ENCODE measurements at regions not wholly inside any gene's neighbourhood (a gene's known extent, or its start where the extent isn't known, plus 50 kb on each side); places are given as distances from the start of the nearest gene placed in this dataset.

DNA sequence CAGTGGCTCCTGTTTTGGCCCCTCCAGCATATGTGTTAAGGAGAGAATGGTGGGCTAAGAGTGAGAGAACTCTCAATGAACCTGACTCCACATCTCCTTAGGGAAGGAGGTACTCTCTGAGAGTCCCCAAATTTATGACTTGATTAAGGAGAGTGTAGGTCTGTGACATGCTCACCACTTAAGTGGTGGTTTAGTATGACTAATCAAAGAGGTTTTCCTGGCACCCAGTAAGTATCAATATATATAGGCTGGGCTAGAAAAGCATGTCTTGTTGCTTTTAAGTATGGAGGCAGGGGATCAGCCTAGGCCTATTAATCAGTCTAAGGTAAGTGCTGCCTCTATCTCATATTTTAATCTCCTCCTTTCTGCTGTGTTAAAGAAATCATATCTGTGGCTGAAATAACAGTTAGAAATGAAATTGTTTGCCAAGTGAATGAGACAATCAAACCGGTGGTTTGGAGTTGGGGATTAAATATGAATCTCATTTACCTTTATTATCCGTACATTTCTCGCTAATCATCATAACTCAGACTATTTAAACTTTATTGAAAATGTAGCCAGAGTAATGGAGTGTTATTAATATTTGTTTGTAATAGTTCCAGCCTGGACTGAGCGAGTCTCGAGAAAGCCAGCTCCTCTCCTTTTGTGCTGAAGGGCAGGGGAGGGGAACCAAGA lies 107.7 kb upstream of the MEIS1 start:
- no peaks in the 10 kb centered on the region for H3K36me3 Mint-ChIP-seq (ENCODE audit: low read depth)
- H3K27ac Mint-ChIP-seq = no peak overlapping the region
- no peaks in the 10 kb centered on the region for H3K9me3 Mint-ChIP-seq
- H3K4me3 Mint-ChIP-seq = no peak overlapping the region
- no peak for DNase-seq (ENCODE audit: low spot score)
- no peaks in the 10 kb centered on the region for H3K27me3 Mint-ChIP-seq (ENCODE audit: low read depth)
- H3K4me1 Mint-ChIP-seq (ENCODE audit: low read depth) = no peaks in the 10 kb centered on the region

DNA sequence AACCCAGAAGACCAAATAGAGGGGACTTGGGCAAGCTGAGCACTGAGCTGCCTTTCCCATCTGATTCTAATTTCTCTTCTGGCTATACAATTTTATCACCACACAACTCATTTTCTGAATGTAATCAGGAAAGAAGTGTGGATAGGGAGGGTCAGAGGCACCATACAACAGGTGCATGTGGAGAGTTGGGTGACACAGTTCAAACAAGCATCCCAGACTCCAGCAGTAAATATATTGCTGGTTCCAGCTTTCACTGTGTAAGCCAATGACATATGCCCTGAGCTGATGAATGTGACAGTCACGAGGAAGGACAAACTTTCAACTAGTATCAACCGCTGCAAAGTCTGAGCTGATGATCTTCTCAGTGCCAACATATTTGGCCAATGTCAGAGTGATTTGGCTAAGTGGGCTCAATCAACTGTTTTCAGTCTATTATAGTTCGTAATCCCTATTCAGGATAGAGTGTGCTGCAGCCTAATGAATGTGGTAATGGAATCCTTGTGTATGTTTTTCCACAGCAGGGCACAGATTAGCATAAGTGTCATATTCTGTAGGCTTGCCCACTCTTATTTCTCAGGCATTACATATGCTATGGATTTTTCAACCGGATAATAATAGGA lies 109.9 kb upstream of the MEIS1 start:
- Mint-ChIP-seq H3K4me1 (ENCODE audit: low read depth) (no peaks in the 10 kb centered on the region), H3K27me3 (ENCODE audit: low read depth) (no peaks in the 10 kb centered on the region), H3K27ac (no peak overlapping the region), H3K4me3 (no peak overlapping the region), H3K9me3 (no peaks in the 10 kb centered on the region), H3K36me3 (ENCODE audit: low read depth) (no peaks in the 10 kb centered on the region)
- no peak for DNase-seq (ENCODE audit: low spot score)

GRCh38 chr2:66324356-66324755 lies 110.6 kb upstream of the MEIS1 start:
- no peaks in the 10 kb centered on the region for H3K27me3 Mint-ChIP-seq (ENCODE audit: low read depth)
- H3K9me3 Mint-ChIP-seq = no peaks in the 10 kb centered on the region
- no peak overlapping the region for H3K4me3 Mint-ChIP-seq
- no peak overlapping the region for H3K27ac Mint-ChIP-seq
- H3K4me1 Mint-ChIP-seq (ENCODE audit: low read depth) = no peaks in the 10 kb centered on the region
- no peak for DNase-seq (ENCODE audit: low spot score)
- H3K36me3 Mint-ChIP-seq (ENCODE audit: low read depth) = no peaks in the 10 kb centered on the region

GRCh38 chr2:66323406-66323805 lies 111.5 kb upstream of the MEIS1 start:
- H3K4me1 Mint-ChIP-seq (ENCODE audit: low read depth) = no peaks in the 10 kb centered on the region
- H3K4me3 Mint-ChIP-seq = no peak overlapping the region
- no peak overlapping the region for H3K27ac Mint-ChIP-seq
- DNase-seq (ENCODE audit: low spot score) = no peak
- H3K9me3 Mint-ChIP-seq = no peaks in the 10 kb centered on the region
- no peaks in the 10 kb centered on the region for H3K27me3 Mint-ChIP-seq (ENCODE audit: low read depth)
- H3K36me3 Mint-ChIP-seq (ENCODE audit: low read depth) = no peaks in the 10 kb centered on the region

- Mint-ChIP-seq H3K36me3 (ENCODE audit: low read depth) (no peaks in the 10 kb centered on the region), H3K9me3 (no peaks in the 10 kb centered on the region), H3K27me3 (ENCODE audit: low read depth) (no peaks in the 10 kb centered on the region), H3K4me3 (no peak overlapping the region), H3K27ac (no peak overlapping the region), H3K4me1 (ENCODE audit: low read depth) (no peaks in the 10 kb centered on the region)
- DNase-seq (ENCODE audit: low spot score) = no peak
Observed at GRCh38 chr2:66322506-66323260, 112.2 kb upstream of the MEIS1 start.

DNA sequence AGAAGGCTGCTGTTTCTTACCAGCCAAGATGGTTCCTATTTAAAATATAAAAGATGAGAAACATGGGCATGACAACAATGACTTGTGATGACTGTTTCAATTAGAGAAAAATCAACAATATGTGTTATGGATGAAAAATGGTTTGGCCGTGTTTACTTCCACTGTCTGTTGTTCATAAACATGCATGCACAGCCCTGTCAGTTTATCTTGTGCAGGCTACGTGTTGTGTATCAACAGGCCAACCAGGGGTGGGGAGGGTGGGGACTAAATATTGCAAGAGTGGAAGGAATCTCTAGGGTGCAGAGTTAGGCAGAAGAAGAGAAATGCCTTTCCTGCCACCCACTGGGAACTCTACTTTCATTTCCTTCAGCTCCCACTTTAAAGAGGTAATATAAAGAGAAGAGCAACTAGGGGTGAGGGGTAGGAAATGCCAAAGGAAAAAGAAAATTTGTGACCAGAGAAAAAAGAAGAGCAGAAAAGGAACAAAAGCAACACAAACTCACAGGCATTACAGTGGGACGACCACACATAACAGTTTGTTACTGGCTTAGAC lies 116.8 kb upstream of the MEIS1 start:
- Mint-ChIP-seq H3K27ac (no peak overlapping the region), H3K4me3 (no peak overlapping the region), H3K9me3 (no peaks in the 10 kb centered on the region), H3K36me3 (ENCODE audit: low read depth) (no peaks in the 10 kb centered on the region), H3K27me3 (ENCODE audit: low read depth) (no peaks in the 10 kb centered on the region), H3K4me1 (ENCODE audit: low read depth) (no peaks in the 10 kb centered on the region)
- no peak for DNase-seq (ENCODE audit: low spot score)

DNA sequence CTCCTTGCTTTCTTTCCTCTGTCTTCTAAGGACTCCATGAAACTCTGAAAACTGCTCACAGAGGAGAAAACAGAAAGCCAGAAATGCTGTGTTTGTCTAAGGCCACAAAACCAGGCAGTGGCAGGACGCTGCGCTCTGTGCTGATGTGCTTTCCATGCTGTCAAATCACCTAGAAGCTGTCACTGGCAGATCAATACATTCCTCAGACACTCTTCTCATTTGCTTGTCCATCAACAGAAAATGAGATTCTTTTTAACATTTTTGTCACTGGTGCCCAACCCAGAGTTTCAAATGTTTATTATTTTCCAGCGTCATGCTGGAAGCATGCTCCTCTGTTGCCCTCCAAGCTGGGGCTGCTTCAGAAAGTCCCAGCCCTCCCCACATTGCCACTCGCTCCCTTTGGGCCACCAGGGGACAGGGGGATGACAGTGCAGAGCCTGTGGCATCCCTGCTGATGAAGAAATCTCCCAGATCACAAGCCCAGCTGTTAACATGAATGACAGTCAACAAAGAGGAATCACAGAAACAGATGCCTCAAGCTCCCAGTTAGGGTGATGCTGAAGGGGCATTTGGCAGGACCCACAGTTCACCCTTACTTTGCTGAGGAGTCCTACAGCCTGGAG lies 117.5 kb upstream of the MEIS1 start:
- no peak for DNase-seq (ENCODE audit: low spot score)
- no peaks in the 10 kb centered on the region for H3K9me3 Mint-ChIP-seq
- H3K4me1 Mint-ChIP-seq (ENCODE audit: low read depth) = no peaks in the 10 kb centered on the region
- H3K36me3 Mint-ChIP-seq (ENCODE audit: low read depth) = no peaks in the 10 kb centered on the region
- no peaks in the 10 kb centered on the region for H3K27me3 Mint-ChIP-seq (ENCODE audit: low read depth)
- no peak overlapping the region for H3K4me3 Mint-ChIP-seq
- H3K27ac Mint-ChIP-seq = no peak overlapping the region

DNA sequence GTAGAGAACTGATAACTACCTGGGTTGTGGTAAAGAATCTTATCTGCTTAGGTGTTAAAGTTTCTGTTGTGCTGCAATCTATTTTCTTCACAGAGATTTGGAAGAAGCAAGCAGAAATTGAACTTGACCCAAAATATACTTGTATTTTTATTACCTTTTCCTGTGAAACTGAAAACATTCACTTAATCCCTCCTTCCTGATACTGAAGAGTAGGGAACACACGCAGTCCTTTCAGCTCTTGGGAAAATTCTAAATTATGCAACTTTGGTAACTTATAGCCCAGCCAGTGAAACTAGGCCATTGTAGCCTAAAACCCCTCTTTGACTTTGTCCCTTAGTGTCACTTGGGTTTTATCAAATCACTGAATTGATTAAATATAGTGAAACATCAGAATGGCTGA lies 128.4 kb upstream of the MEIS1 start:
- Mint-ChIP-seq H3K4me1 (ENCODE audit: low read depth) (no peaks in the 10 kb centered on the region), H3K27me3 (ENCODE audit: low read depth) (no peaks in the 10 kb centered on the region), H3K36me3 (ENCODE audit: low read depth) (no peaks in the 10 kb centered on the region), H3K27ac (no peak overlapping the region), H3K9me3 (peaks cover 7% of the 10 kb centered on the region), H3K4me3 (no peak overlapping the region)
- DNase-seq (ENCODE audit: low spot score) = no peak

- no peaks in the 10 kb centered on the region for H3K36me3 Mint-ChIP-seq (ENCODE audit: low read depth)
- H3K27ac Mint-ChIP-seq = no peak overlapping the region
- H3K4me1 Mint-ChIP-seq (ENCODE audit: low read depth) = no peaks in the 10 kb centered on the region
Observed at GRCh38 chr2:66305718-66306117, 129.2 kb upstream of the MEIS1 start.

GRCh38 chr2:66303471-66303870 lies 131.5 kb upstream of the MEIS1 start:
- Mint-ChIP-seq H3K4me3 (no peak overlapping the region), H3K36me3 (ENCODE audit: low read depth) (no peaks in the 10 kb centered on the region), H3K9me3 (no peaks in the 10 kb centered on the region)

More at GRCh38 chr2:66305718-66306117, 129.2 kb upstream of the MEIS1 start:
- Mint-ChIP-seq H3K4me3 (no peak overlapping the region), H3K27me3 (ENCODE audit: low read depth) (no peaks in the 10 kb centered on the region), H3K9me3 (peaks cover 4% of the 10 kb centered on the region)
- no peak for DNase-seq (ENCODE audit: low spot score)

GRCh38 chr2:66301767-66302140 lies 133.2 kb upstream of the MEIS1 start:
- no peaks in the 10 kb centered on the region for H3K4me1 Mint-ChIP-seq (ENCODE audit: low read depth)
- H3K9me3 Mint-ChIP-seq = no peaks in the 10 kb centered on the region
- no peak overlapping the region for H3K4me3 Mint-ChIP-seq
- H3K27me3 Mint-ChIP-seq (ENCODE audit: low read depth) = no peaks in the 10 kb centered on the region
- no peak overlapping the region for H3K27ac Mint-ChIP-seq
- no peak for DNase-seq (ENCODE audit: low spot score)
- no peaks in the 10 kb centered on the region for H3K36me3 Mint-ChIP-seq (ENCODE audit: low read depth)

More at GRCh38 chr2:66303471-66303870, 131.5 kb upstream of the MEIS1 start:
- no peaks in the 10 kb centered on the region for H3K27me3 Mint-ChIP-seq (ENCODE audit: low read depth)
- no peak overlapping the region for H3K27ac Mint-ChIP-seq
- DNase-seq (ENCODE audit: low spot score) = no peak
- no peaks in the 10 kb centered on the region for H3K4me1 Mint-ChIP-seq (ENCODE audit: low read depth)

DNA sequence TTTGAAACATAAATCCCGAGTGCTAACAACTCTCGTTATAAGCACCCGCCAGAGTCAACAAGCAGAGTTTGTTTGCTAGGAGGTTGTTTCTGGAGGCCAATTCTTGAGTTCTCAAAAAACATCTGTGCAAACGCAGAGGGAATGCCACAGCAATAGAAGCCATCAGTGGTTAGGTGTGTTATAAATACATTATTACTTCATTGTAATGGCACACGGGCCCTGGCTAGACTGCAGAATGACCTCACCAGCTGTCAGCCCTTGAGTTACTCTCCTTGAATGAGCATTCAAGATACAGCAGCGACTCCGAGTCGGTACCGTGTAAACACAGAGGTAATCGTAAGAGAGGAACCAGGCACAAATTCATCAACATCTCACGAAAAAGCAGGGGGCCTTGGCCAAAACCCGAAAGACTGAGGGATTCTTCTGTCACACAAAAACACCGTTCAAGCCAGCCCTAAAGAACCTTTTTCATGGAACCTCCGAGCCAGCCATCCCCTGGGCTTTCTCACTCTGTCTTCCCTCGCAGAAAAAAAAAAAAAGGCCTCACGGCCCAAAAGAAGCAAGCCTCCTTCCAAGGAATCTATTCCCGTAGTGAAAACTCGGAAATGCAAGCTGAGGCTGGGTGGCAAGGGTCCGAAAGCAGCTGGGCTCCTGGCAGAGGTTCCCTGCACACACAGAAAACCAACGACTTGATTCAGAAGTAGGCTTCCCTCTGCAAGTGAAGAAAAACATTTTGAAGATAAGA lies 133.7 kb upstream of the MEIS1 start:
- Mint-ChIP-seq H3K27me3 (ENCODE audit: low read depth) (no peaks in the 10 kb centered on the region), H3K4me3 (no peak overlapping the region), H3K36me3 (ENCODE audit: low read depth) (no peaks in the 10 kb centered on the region), H3K4me1 (ENCODE audit: low read depth) (no peaks in the 10 kb centered on the region), H3K9me3 (no peaks in the 10 kb centered on the region), H3K27ac (no peak overlapping the region)
- no peak for DNase-seq (ENCODE audit: low spot score)

- Mint-ChIP-seq H3K4me1 (ENCODE audit: low read depth) (no peaks in the 10 kb centered on the region), H3K9me3 (no peaks in the 10 kb centered on the region), H3K27ac (no peak overlapping the region), H3K36me3 (ENCODE audit: low read depth) (no peaks in the 10 kb centered on the region), H3K27me3 (ENCODE audit: low read depth) (no peaks in the 10 kb centered on the region), H3K4me3 (no peak overlapping the region)
- DNase-seq (ENCODE audit: low spot score) = no peak
Observed at GRCh38 chr2:66283787-66284186, 151.1 kb upstream of the MEIS1 start.

All from T-helper 2 cell treated with Interferon-gamma antibody and Interleukin-4, amounts not matched to agents 5 μg/mL and 100 μg/mL, for 36 hours (primary cell).